Suprapubic skin (tissue), 4 donors: ENCODE measurements at regions not wholly inside any gene's neighbourhood (a gene's known extent, or its start where the extent isn't known, plus 50 kb on each side); places are given as distances from the start of the nearest gene placed in this dataset.

Experiments
- DNase-seq, 2 donors: peaks; one replicate each; pipeline ENCODE4 v3.0.0-alpha.2; 2019; ENCODE audit warnings: low spot score in 2 of 2
- H3K27ac ChIP-seq: fragments of 200-600 bp; sonication (generic); one replicate; pipeline ENCODE4 v1.5.1; 2019
- H3K27me3 ChIP-seq: fragments of 200-600 bp; sonication (generic); one replicate; pipeline ENCODE4 v1.5.1; 2019
- H3K36me3 ChIP-seq: fragments of 200-600 bp; sonication (generic); one replicate; pipeline ENCODE4 v1.5.1; 2019
- H3K4me1 ChIP-seq: fragments of 200-600 bp; sonication (generic); one replicate; pipeline ENCODE4 v1.5.1; 2019
- H3K4me3 ChIP-seq: fragments of 200-600 bp; sonication (generic); one replicate; pipeline ENCODE4 v1.5.1; 2019; ENCODE audit warnings: mild to moderate bottlenecking
- H3K9me3 ChIP-seq: fragments of 200-600 bp; sonication (generic); one replicate; pipeline ENCODE4 v1.5.1; 2019
- CTCF ChIP-seq, 2 donors: fragments of 200-600 bp in 1 of 2; fragments of 450-650 bp in 1 of 2; sonication (generic) in 1 of 2; IDR thresholded peaks; one replicate each; pipeline ENCODE4 v1.5.1; 2016 to 2019; ENCODE audit warnings: antibody characterized with exemption in 2 of 2, mild to moderate bottlenecking in 1 of 2, moderate library complexity in 1 of 2
- EP300 ChIP-seq: sonication (generic); formaldehyde crosslinking; IDR thresholded peaks from one replicate; pipeline ENCODE4 v1.6.1; 2017; ENCODE audit warnings: antibody characterized with exemption
- POLR2A ChIP-seq, 2 donors: fragments of 450-650 bp; IDR thresholded peaks; one replicate each; pipeline ENCODE4 v1.6.1; 2017; ENCODE audit warnings: antibody characterized with exemption in 2 of 2, mild to moderate bottlenecking in 2 of 2, moderate library complexity in 2 of 2
- POLR2AphosphoS5 ChIP-seq, 3 donors: sonication (generic); formaldehyde crosslinking; IDR thresholded peaks; one replicate each; pipeline ENCODE4 v1.6.1; 2017; ENCODE audit warnings: antibody characterized with exemption in 3 of 3
- WGBS: methylation state at CpG from one replicate; pipeline ENCODE4 v1.1.5; 2018; 5-methylcytosine and 5-hydroxymethylcytosine counted together

- no peaks in the 10 kb centered on the region for H3K36me3 ChIP-seq
- no peak overlapping the region for H3K4me3 ChIP-seq
- no peak for DNase-seq
- no peaks in the 10 kb centered on the region for H3K9me3 ChIP-seq
- no peak overlapping the region for H3K27ac ChIP-seq
- no peaks in the 10 kb centered on the region for H3K4me1 ChIP-seq
- no peak for TF ChIP-seq EP300
- no peak for TF ChIP-seq POLR2AphosphoS5 (IDR thresholded peaks at IDR 0.05)
- no peak for TF ChIP-seq POLR2A (IDR thresholded peaks at IDR 0.05)
- no peak for TF ChIP-seq CTCF (IDR thresholded peaks at IDR 0.05)
- H3K27me3 ChIP-seq: no peaks in the 10 kb centered on the region
- 90% methylated on average over 1 of the region's 1 CpG for WGBS
Measured at GRCh38 chr10:60618861-60619260, 159.4 kb upstream of the CDK1 start.

GRCh38 chr10:60615541-60615940, 162.7 kb upstream of the CDK1 start:
- WGBS: 93% methylated on average over 1 of the region's 1 CpG
- DNase-seq: no peak
- TF ChIP-seq CTCF (IDR thresholded peaks at IDR 0.05): no peak
- TF ChIP-seq POLR2AphosphoS5 (IDR thresholded peaks at IDR 0.05): no peak
- TF ChIP-seq EP300: no peak
- no peak for TF ChIP-seq POLR2A (IDR thresholded peaks at IDR 0.05)
- Histone ChIP-seq H3K27ac (no peak overlapping the region), H3K27me3 (no peaks in the 10 kb centered on the region), H3K9me3 (no peaks in the 10 kb centered on the region), H3K36me3 (no peaks in the 10 kb centered on the region), H3K4me3 (no peak overlapping the region), H3K4me1 (no peaks in the 10 kb centered on the region)

GRCh38 chr10:60614363-60614762, 163.9 kb upstream of the CDK1 start:
- no peaks in the 10 kb centered on the region for H3K9me3 ChIP-seq
- TF ChIP-seq POLR2A (IDR thresholded peaks at IDR 0.05): no peak
- no peak for TF ChIP-seq POLR2AphosphoS5 (IDR thresholded peaks at IDR 0.05)
- TF ChIP-seq EP300: no peak
- no peak for TF ChIP-seq CTCF (IDR thresholded peaks at IDR 0.05)
- no peak overlapping the region for H3K4me3 ChIP-seq
- no peak for DNase-seq
- no peaks in the 10 kb centered on the region for H3K4me1 ChIP-seq
- H3K27me3 ChIP-seq: no peaks in the 10 kb centered on the region
- H3K27ac ChIP-seq: no peak overlapping the region
- H3K36me3 ChIP-seq: no peaks in the 10 kb centered on the region
- 82% methylated on average over 2 of the region's 2 CpGs for WGBS

- DNase-seq: no peak
- WGBS: 96% methylated on average over 2 of the region's 2 CpGs
- H3K4me3 ChIP-seq: no peak overlapping the region
- no peak overlapping the region for H3K27ac ChIP-seq
- H3K9me3 ChIP-seq: no peaks in the 10 kb centered on the region
- H3K27me3 ChIP-seq: no peaks in the 10 kb centered on the region
- no peak for TF ChIP-seq POLR2A (IDR thresholded peaks at IDR 0.05)
- no peak for TF ChIP-seq CTCF (IDR thresholded peaks at IDR 0.05)
- TF ChIP-seq POLR2AphosphoS5 (IDR thresholded peaks at IDR 0.05): no peak
- TF ChIP-seq EP300: no peak
- H3K4me1 ChIP-seq: no peaks in the 10 kb centered on the region
- no peaks in the 10 kb centered on the region for H3K36me3 ChIP-seq
Measured at GRCh38 chr10:60613434-60613833, 164.8 kb upstream of the CDK1 start.

GRCh38 chr10:60611291-60611747, 167.0 kb upstream of the CDK1 start:
- Histone ChIP-seq H3K9me3 (no peaks in the 10 kb centered on the region), H3K4me3 (no peak overlapping the region), H3K27ac (no peak overlapping the region), H3K4me1 (no peaks in the 10 kb centered on the region), H3K36me3 (no peaks in the 10 kb centered on the region), H3K27me3 (no peaks in the 10 kb centered on the region)
- WGBS: 78% methylated on average over 5 of the region's 5 CpGs
- no peak for DNase-seq
- no peak for TF ChIP-seq EP300

GRCh38 chr10:60607372-60607771, 170.9 kb upstream of the CDK1 start:
- WGBS: 67% methylated on average over 3 of the region's 3 CpGs

More at GRCh38 chr10:60607372-60607771, 170.9 kb upstream of the CDK1 start:
- TF ChIP-seq EP300 (no peak), CTCF (IDR thresholded peaks at IDR 0.05) (no peak), POLR2AphosphoS5 (IDR thresholded peaks at IDR 0.05) (no peak), POLR2A (IDR thresholded peaks at IDR 0.05) (no peak)
- H3K4me1 ChIP-seq: no peaks in the 10 kb centered on the region
- no peak overlapping the region for H3K4me3 ChIP-seq
- no peaks in the 10 kb centered on the region for H3K27me3 ChIP-seq
- no peak for DNase-seq
- no peaks in the 10 kb centered on the region for H3K9me3 ChIP-seq
- no peak overlapping the region for H3K27ac ChIP-seq
- H3K36me3 ChIP-seq: no peaks in the 10 kb centered on the region
